COLO668 (cell line): ENCODE measurements at regions not wholly inside any gene's neighbourhood (a gene's known extent, or its start where the extent isn't known, plus 50 kb on each side); places are given as distances from the start of the nearest gene placed in this dataset.

Source experiments
- DNase-seq: peaks from one replicate; lab custom pipeline; 2025; ENCODE audit not compliant: unreplicated experiment; lab: John Stamatoyannopoulos, UW

DNA sequence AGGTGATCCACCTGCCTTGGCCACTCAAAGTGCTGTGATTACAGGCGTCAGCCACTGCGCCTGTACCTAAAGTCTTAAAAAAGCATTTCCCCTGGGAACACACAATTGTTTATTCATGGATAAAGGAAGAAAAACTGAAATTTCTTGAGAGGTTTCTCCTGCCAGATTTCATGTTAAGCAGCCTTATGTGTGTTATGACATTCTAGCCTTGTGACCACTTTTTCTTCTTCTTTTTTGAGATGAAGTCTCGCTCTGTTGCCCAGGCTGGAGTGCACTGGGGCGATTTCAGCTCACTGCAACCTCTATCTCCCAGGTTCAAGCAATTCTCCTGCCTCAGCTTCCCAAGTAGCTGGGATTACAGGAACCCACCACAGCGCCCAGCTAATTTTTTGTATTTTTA, 57.8 kb upstream of the PLAC8 start:
- no peak for DNase-seq

DNA sequence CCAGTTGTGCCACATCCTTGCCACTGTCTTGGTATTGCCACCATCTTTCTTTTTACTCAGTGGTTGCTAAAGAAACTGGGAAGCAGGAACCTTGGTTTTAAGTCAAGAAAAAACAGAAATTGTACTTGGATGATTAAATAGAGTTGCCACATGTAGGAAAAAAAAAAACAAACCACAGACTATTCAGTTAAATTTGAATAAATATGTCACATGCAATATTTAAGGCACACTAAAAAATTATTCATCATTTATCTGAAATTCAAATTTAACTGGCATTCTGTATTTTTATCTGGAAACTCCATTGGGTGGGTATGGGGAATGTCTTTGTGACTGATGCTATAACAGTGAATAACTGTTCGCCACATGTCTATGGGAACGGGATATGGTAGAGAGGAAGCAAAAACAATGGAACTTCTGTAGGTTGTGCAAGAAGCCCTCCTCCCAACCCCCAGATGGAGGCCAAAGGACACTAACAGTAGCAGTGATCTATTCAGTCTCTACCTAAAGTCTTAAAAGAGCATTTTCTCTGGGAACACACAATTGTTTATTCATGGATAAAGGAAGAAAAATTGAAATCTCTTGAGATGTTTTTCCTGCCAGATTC, 57.0 kb upstream of the PLAC8 start:
- DNase-seq = no peak

DNA sequence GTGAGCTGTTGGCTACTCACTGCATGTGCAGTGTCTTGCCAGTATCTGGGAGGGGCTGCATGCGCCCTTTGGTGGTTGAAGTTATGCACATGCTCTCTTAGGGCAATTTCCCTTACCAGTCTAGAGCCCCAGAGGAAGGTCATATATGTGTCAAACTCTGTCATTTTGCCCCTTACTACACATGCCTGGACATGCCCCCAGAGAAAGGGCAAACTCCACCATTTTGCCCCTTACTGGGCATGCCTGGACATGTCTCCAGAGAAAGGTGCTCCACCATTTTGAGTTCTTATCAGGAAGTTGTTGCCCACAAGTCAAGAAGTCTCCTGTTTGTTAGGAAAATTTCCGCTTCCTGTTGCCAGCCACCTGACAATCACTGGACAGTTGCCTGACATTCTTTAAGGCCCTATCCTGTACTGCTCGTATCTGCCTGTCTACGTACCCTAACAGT, 56.4 kb upstream of the PLAC8 start:
- DNase-seq = no peak
